Heart right ventricle (tissue), 16 donors: ENCODE measurements at regions not wholly inside any gene's neighbourhood (a gene's known extent, or its start where the extent isn't known, plus 50 kb on each side); places are given as distances from the start of the nearest gene placed in this dataset.
"Not testable (repeated sequence)": the region's sequence is repeated elsewhere in the genome, so short reads cannot be mapped to it uniquely, and the experiment has no call there.

Source experiments
- ATAC-seq, 8 donors: fragments of 200-7000 bp; cut with Tn5 transposase; one replicate each; pipeline ENCODE4 v1.9.1; 2020; ENCODE audit warnings: mild to moderate bottlenecking in 8 of 8, moderate library complexity in 8 of 8, moderate number of reproducible peaks in 1 of 8
- DNase-seq, 2 donors: peaks; one replicate each; pipeline ENCODE4 v3.0.0-alpha.2; 2020
- H3K27ac ChIP-seq, 10 donors: fragments of 200-600 bp; sonication (generic) in 2 of 10; one replicate each; pipeline versions ENCODE4 v1.5.0 to v1.8.0; 2020 to 2022; ENCODE audit warnings: mild to moderate bottlenecking in 3 of 10
- H3K27me3 ChIP-seq, 7 donors: fragments of 200-600 bp; one replicate each; pipeline ENCODE4 v1.8.0; 2021 to 2022; ENCODE audit warnings: mild to moderate bottlenecking in 2 of 7
- H3K36me3 ChIP-seq, 9 donors: fragments of 200-600 bp; sonication (generic) in 1 of 9; one replicate each; pipeline versions ENCODE4 v1.5.0 to v1.8.0; 2020 to 2022; ENCODE audit warnings: mild to moderate bottlenecking in 2 of 9
- H3K4me1 ChIP-seq, 9 donors: fragments of 200-600 bp; sonication (generic) in 1 of 9; one replicate each; pipeline versions ENCODE4 v1.5.0 to v1.8.0; 2020 to 2022; ENCODE audit warnings: mild to moderate bottlenecking in 4 of 9
- H3K4me3 ChIP-seq, 10 donors: fragments of 200-600 bp; sonication (generic) in 2 of 10; one replicate each; pipeline versions ENCODE4 v1.5.0 to v1.8.0; 2020 to 2022; ENCODE audit warnings: mild to moderate bottlenecking in 7 of 10, moderate library complexity in 2 of 10
- H3K9me3 ChIP-seq, 11 donors: fragments of 200-600 bp in 10 of 11; sonication (generic) in 2 of 11; one replicate each; pipeline versions ENCODE4 v1.5.0 to v1.8.0; 2013 to 2022; ENCODE audit warnings: mild to moderate bottlenecking in 2 of 11, control low read depth in 1 of 11, moderate library complexity in 1 of 11
- CTCF ChIP-seq, 9 donors: fragments of 200-600 bp; sonication (generic) in 2 of 9; IDR thresholded peaks; one replicate each; pipeline versions ENCODE4 v1.5.0 to v1.8.0; 2021 to 2022; ENCODE audit warnings: antibody characterized with exemption in 9 of 9, mild to moderate bottlenecking in 5 of 9, moderate library complexity in 1 of 9
- WGBS, 2 donors: extraction: QIAGEN DNeasy Blood & Tissue Kit; methylation state at CpG; one replicate each; pipeline ENCODE4 v1.1.7; 2013; ENCODE audit warnings: inconsistent platforms in 1 of 2; 5-methylcytosine and 5-hydroxymethylcytosine counted together
- intact Hi-C, 10 donors: fragments of 100-400 bp; cut with DNase I; formaldehyde crosslinking; loops; one replicate each; pipeline versions ENCODE4 v1.11.1 to v1.14.2; 2022
- donor health status: Arrhythmogenic right ventricular cardiomyopathy.
- donor health status: ischemic (EF 13 %, LVEDD 7.1; RV severe dilation, severe dysfunction).
- donor health status: healthy with polysubstance abuse.
- donor health status: DM: no; HTN: yes; CAD: no.
- donor health status: DM: no; HTN: no; CAD: no.
- donor health status: ischemic (EF 25% LVEDD 6.9; RV normal size, moderate dysfunction).
- donor health status: ischemic (EF 25% LVEDD 5.7; RV mildly dilated, moderate dysfunction).
- donor health status: healthy.
- donor health status: DM: yes; HTN: yes; CAD: no.
- donor health status: Ischemic cardiomyopathy.
- donor health status: ischemic (EF 35%, LVEDD 5.7; RV mildly dilated, moderate dysfunction).
- donor health status: nonischemic (EF 11% LVEDD 7.7; RV severe dilation, severe dysfunction).
- donor health status: DM: yes; HTN: yes; CAD: no.
- donor health status: PGD.
- donor health status: ischemic (EF 29% LVEDD 5.4; RV normal size, mild dysfunction).
- donor health status: nonischemic (EF 23%, LVEDD 6.1; RV moderate dilation, normal function).

GRCh38 chr1:148336121-148336918 is 146.8 kb downstream of the PPIAL4G start:
- Histone ChIP-seq H3K27me3 (peaks cover 0 to 25% (median 7%) of the 10 kb centered on the region in 7 donors), H3K27ac (peak overlapping the region in 4 of 10 donors; percentile 0 to 72 (median 16)), H3K4me1 (peaks cover 0 to 30% (median 14%) of the 10 kb centered on the region in 9 donors)
- ATAC-seq, H3K4me3 ChIP-seq, H3K9me3 ChIP-seq, DNase-seq, H3K36me3 ChIP-seq: not testable (repeated sequence)
- intact Hi-C loops: loop anchor here in 1 of 10 donors (10.0 kb wide), 1 partner anchor 48 kb away; no protein-coding TSS in a partner anchor
- 35 to 49% methylated on average over 5 of the region's 5 CpGs for WGBS, 2 donors

- WGBS, 2 donors: 0% methylated on average over 33 of the region's 33 CpGs
- H3K27me3 ChIP-seq: peaks cover 0 to 43% (median 22%) of the 10 kb centered on the region in 7 donors
- peak; percentile 68 to 86 for DNase-seq
- no peak for TF ChIP-seq CTCF (IDR thresholded peaks at IDR 0.05)
- no peaks in the 10 kb centered on the region for H3K9me3 ChIP-seq
- H3K27ac ChIP-seq: peak overlapping the region in 8 of 10 donors; percentile 22 to 94 (median 78)
- no peaks in the 10 kb centered on the region for H3K36me3 ChIP-seq
- peaks cover 0 to 30% (median 14%) of the 10 kb centered on the region in 9 donors for H3K4me1 ChIP-seq
- peak overlapping the region; percentile 32 to 76 (median 54) for H3K4me3 ChIP-seq
- peak; percentile 92 to 98 (median 96) for ATAC-seq
- intact Hi-C loops: loop anchor here in 1 of 10 donors (10.0 kb wide), 1 partner anchor 50 kb away; no protein-coding TSS in a partner anchor
These were observed 148.6 kb downstream of the PPIAL4G start for GRCh38 chr1:148334339-148335130.

- Histone ChIP-seq H3K9me3 (no peaks in the 10 kb centered on the region), H3K36me3 (no peaks in the 10 kb centered on the region), H3K27me3 (peaks cover 0 to 45% (median 27%) of the 10 kb centered on the region in 7 donors), H3K4me1 (peaks cover 0 to 30% (median 14%) of the 10 kb centered on the region in 9 donors), H3K4me3 (peak overlapping the region in 9 of 10 donors; percentile 32 to 76 (median 60)), H3K27ac (peak overlapping the region in 7 of 10 donors; percentile 22 to 94 (median 84))
- intact Hi-C loops: loop anchor here in 1 of 10 donors (10.0 kb wide), 1 partner anchor 51 kb away; no protein-coding TSS in a partner anchor
- DNase-seq (no peak), ATAC-seq (peak in 1 of 8 donors; percentile 10)
- WGBS, 2 donors: 11 to 15% methylated on average over 18 of the region's 18 CpGs
- no peak for TF ChIP-seq CTCF (IDR thresholded peaks at IDR 0.05)
These were observed 149.2 kb downstream of the PPIAL4G start for GRCh38 chr1:148333875-148334338.

- DNase-seq (no peak), ATAC-seq (no peak)
- peaks cover 0 to 56% (median 33%) of the 10 kb centered on the region in 7 donors for H3K27me3 ChIP-seq
- no peaks in the 10 kb centered on the region for H3K9me3 ChIP-seq
- H3K36me3 ChIP-seq: no peaks in the 10 kb centered on the region
- WGBS, 2 donors: 41 to 46% methylated on average over 26 of the region's 26 CpGs
- H3K4me3 ChIP-seq: peak overlapping the region in 1 of 10 donors; percentile 17
- intact Hi-C loops: no loop called here
- H3K4me1 ChIP-seq: peaks cover 0 to 6% (median 3%) of the 10 kb centered on the region in 9 donors
- no peak for TF ChIP-seq CTCF (IDR thresholded peaks at IDR 0.05)
- no peak overlapping the region for H3K27ac ChIP-seq
These were observed 154.2 kb downstream of the PPIAL4G start for GRCh38 chr1:148328884-148329283.

- H3K4me3 ChIP-seq, ATAC-seq, H3K36me3 ChIP-seq, H3K27ac ChIP-seq, H3K4me1 ChIP-seq, DNase-seq, H3K9me3 ChIP-seq, intact Hi-C loops: not testable (repeated sequence)
- WGBS, 2 donors: 90 to 91% methylated on average over 17 of the region's 17 CpGs
- peaks cover 0 to 50% (median 35%) of the 10 kb centered on the region in 7 donors for H3K27me3 ChIP-seq
These were observed 158.1 kb downstream of the PPIAL4G start for GRCh38 chr1:148325031-148325430.

GRCh38 chr1:148324465-148324864 is 158.6 kb downstream of the PPIAL4G start:
- ATAC-seq, H3K36me3 ChIP-seq, H3K4me3 ChIP-seq, H3K9me3 ChIP-seq, H3K27ac ChIP-seq, H3K4me1 ChIP-seq, DNase-seq, intact Hi-C loops: not testable (repeated sequence)
- 94 to 96% methylated on average over 4 to 5 of the region's 5 CpGs for WGBS, 2 donors
- H3K27me3 ChIP-seq: peaks cover 0 to 50% (median 35%) of the 10 kb centered on the region in 7 donors

GRCh38 chr1:148320079-148320478 is 163.0 kb downstream of the PPIAL4G start:
- H3K9me3 ChIP-seq, H3K36me3 ChIP-seq, intact Hi-C loops, H3K27ac ChIP-seq, DNase-seq, ATAC-seq, H3K4me3 ChIP-seq: not testable (repeated sequence)
- WGBS, 2 donors: 94 to 98% methylated on average over 2 of the region's 2 CpGs
- Histone ChIP-seq H3K4me1 (peaks cover 0 to 26% (median 12%) of the 10 kb centered on the region in 9 donors), H3K27me3 (peaks cover 4 to 77% (median 62%) of the 10 kb centered on the region in 7 donors)
